Nephron progenitor cell (in vitro differentiated cells): ENCODE measurements at regions not wholly inside any gene's neighbourhood (a gene's known extent, or its start where the extent isn't known, plus 50 kb on each side); places are given as distances from the start of the nearest gene placed in this dataset.

Experiments used
- DNase-seq: peaks from one replicate; pipeline ENCODE4 v3.0.0; 2021
- H3K27ac Mint-ChIP-seq: 2 replicates; pipeline ENCODE4 v1.8.0; 2021; ENCODE audit warnings: mild to moderate bottlenecking, moderate library complexity, mixed read lengths
- H3K27me3 Mint-ChIP-seq: 2 replicates; pipeline ENCODE4 v1.8.0; 2021; ENCODE audit warnings: mild to moderate bottlenecking, low read depth, mixed read lengths; ENCODE audit not compliant: poor library complexity
- H3K36me3 Mint-ChIP-seq: 2 replicates; pipeline ENCODE4 v1.8.0; 2021; ENCODE audit warnings: low read depth, mixed read lengths
- H3K4me1 Mint-ChIP-seq: 2 replicates; pipeline ENCODE4 v1.8.0; 2021; ENCODE audit warnings: mixed read lengths
- H3K4me3 Mint-ChIP-seq: 2 replicates; pipeline ENCODE4 v1.8.0; 2021; ENCODE audit warnings: mild to moderate bottlenecking, moderate library complexity, mixed read lengths
- H3K9me3 Mint-ChIP-seq: 2 replicates; pipeline ENCODE4 v1.8.0; 2021; ENCODE audit warnings: mild to moderate bottlenecking, moderate library complexity, mixed read lengths
- CTCF ChIP-seq: fragments of 200-600 bp; sonication (generic); IDR thresholded peaks from 2 replicates; pipeline ENCODE4 v1.5.0; 2021; ENCODE audit warnings: antibody characterized with exemption

GRCh38 chr22:27507111-27507611 is 294.4 kb downstream of the MN1 start:
- peaks cover 26% of the 10 kb centered on the region for H3K4me1 Mint-ChIP-seq
- H3K27me3 Mint-ChIP-seq = peaks cover 63% of the 10 kb centered on the region
- no peak overlapping the region for H3K27ac Mint-ChIP-seq
- H3K9me3 Mint-ChIP-seq = peaks cover 7% of the 10 kb centered on the region
- H3K36me3 Mint-ChIP-seq = no peaks in the 10 kb centered on the region
- H3K4me3 Mint-ChIP-seq = no peak overlapping the region
- no peak for TF ChIP-seq CTCF
- no peak for DNase-seq

- TF ChIP-seq CTCF = no peak
- no peak overlapping the region for H3K27ac Mint-ChIP-seq
- DNase-seq = no peak
Observed at GRCh38 chr22:27507935-27508526, 293.5 kb downstream of the MN1 start.

GRCh38 chr22:27509132-27509920 is 292.2 kb downstream of the MN1 start:
- Mint-ChIP-seq H3K4me3 (no peak overlapping the region), H3K36me3 (no peaks in the 10 kb centered on the region), H3K9me3 (no peaks in the 10 kb centered on the region), H3K27me3 (peaks cover 74% of the 10 kb centered on the region), H3K4me1 (peaks cover 10% of the 10 kb centered on the region), H3K27ac (no peak overlapping the region)
- no peak for DNase-seq
- no peak for TF ChIP-seq CTCF

More at GRCh38 chr22:27507935-27508526, 293.5 kb downstream of the MN1 start:
- Mint-ChIP-seq H3K4me3 (no peak overlapping the region), H3K36me3 (no peaks in the 10 kb centered on the region), H3K4me1 (peaks cover 21% of the 10 kb centered on the region), H3K27me3 (peaks cover 72% of the 10 kb centered on the region), H3K9me3 (peaks cover 4% of the 10 kb centered on the region)

GRCh38 chr22:27510024-27510423 is 291.5 kb downstream of the MN1 start:
- Mint-ChIP-seq H3K4me1 (peaks cover 3% of the 10 kb centered on the region), H3K27ac (no peak overlapping the region), H3K4me3 (no peak overlapping the region), H3K9me3 (no peaks in the 10 kb centered on the region), H3K36me3 (no peaks in the 10 kb centered on the region), H3K27me3 (peaks cover 78% of the 10 kb centered on the region)
- TF ChIP-seq CTCF = no peak
- DNase-seq = no peak

- no peak for TF ChIP-seq CTCF
- DNase-seq = no peak
- Mint-ChIP-seq H3K4me3 (no peak overlapping the region), H3K9me3 (no peaks in the 10 kb centered on the region), H3K36me3 (no peaks in the 10 kb centered on the region), H3K27ac (no peak overlapping the region), H3K4me1 (peaks cover 3% of the 10 kb centered on the region), H3K27me3 (peaks cover 64% of the 10 kb centered on the region)
Observed at GRCh38 chr22:27512283-27512761, 289.2 kb downstream of the MN1 start.
